GM18868 (cell line): ENCODE measurements at regions not wholly inside any gene's neighbourhood (a gene's known extent, or its start where the extent isn't known, plus 50 kb on each side); places are given as distances from the start of the nearest gene placed in this dataset.

Experiments
- ATAC-seq: cut with Tn5 transposase; IDR thresholded peaks from one replicate; pipeline ENCODE4 v1.9.1; 2021; ENCODE audit warnings: mild to moderate bottlenecking, moderate library complexity; ENCODE audit not compliant: unreplicated experiment

GRCh38 chrX:113935518-113935917 is 648.4 kb upstream of the HTR2C start:
- no peak for ATAC-seq

GRCh38 chrX:113933931-113934330 is 650.0 kb upstream of the HTR2C start:
- ATAC-seq, result no peak

GRCh38 chrX:113929004-113929403 is 654.9 kb upstream of the HTR2C start:
- peak; percentile 85 for ATAC-seq

GRCh38 chrX:113920661-113921060 is 663.2 kb upstream of the HTR2C start:
- ATAC-seq, result peak; percentile 48

GRCh38 chrX:113919387-113919786 is 664.5 kb upstream of the HTR2C start:
- peak; percentile 53 for ATAC-seq

GRCh38 chrX:113906168-113906567 is 677.7 kb upstream of the HTR2C start:
- ATAC-seq, result no peak

GRCh38 chrX:113892891-113893290 is 691.0 kb upstream of the HTR2C start:
- ATAC-seq, result no peak

GRCh38 chrX:113892401-113892800 is 691.5 kb upstream of the HTR2C start:
- no peak for ATAC-seq

GRCh38 chrX:113873056-113873455 is 710.8 kb upstream of the HTR2C start:
- ATAC-seq, result no peak

GRCh38 chrX:113868711-113869110 is 715.2 kb upstream of the HTR2C start:
- no peak for ATAC-seq

GRCh38 chrX:113868177-113868576 is 715.7 kb upstream of the HTR2C start:
- ATAC-seq, result no peak

- no peak for ATAC-seq
Measured at GRCh38 chrX:113849408-113849807, 734.5 kb upstream of the HTR2C start.

- no peak for ATAC-seq
Measured at GRCh38 chrX:113833096-113834055, 750.5 kb upstream of the HTR2C start.

GRCh38 chrX:113828470-113828869 is 755.4 kb upstream of the HTR2C start:
- ATAC-seq, result no peak

GRCh38 chrX:113818346-113818745 is 765.5 kb upstream of the HTR2C start:
- no peak for ATAC-seq

GRCh38 chrX:113804819-113805218 is 779.1 kb upstream of the HTR2C start:
- ATAC-seq, result no peak

GRCh38 chrX:113804291-113804690 is 779.6 kb upstream of the HTR2C start:
- ATAC-seq, result no peak

GRCh38 chrX:113802837-113803236 is 781.0 kb upstream of the HTR2C start:
- ATAC-seq, result no peak

- ATAC-seq, result no peak
Measured at GRCh38 chrX:113800955-113801354, 782.9 kb upstream of the HTR2C start.

GRCh38 chrX:113793563-113793962 is 790.3 kb upstream of the HTR2C start:
- ATAC-seq, result no peak

GRCh38 chrX:113790987-113791386 is 792.9 kb upstream of the HTR2C start:
- ATAC-seq, result no peak

GRCh38 chrX:113784754-113785153 is 799.1 kb upstream of the HTR2C start:
- peak; percentile 86 for ATAC-seq

GRCh38 chrX:113770806-113771205 is 813.1 kb upstream of the HTR2C start:
- no peak for ATAC-seq
